ENCODE measurements at regions not wholly inside any gene's neighbourhood (a gene's known extent, or its start where the extent isn't known, plus 50 kb on each side); places are given as distances from the start of the nearest gene placed in this dataset.

DNA sequence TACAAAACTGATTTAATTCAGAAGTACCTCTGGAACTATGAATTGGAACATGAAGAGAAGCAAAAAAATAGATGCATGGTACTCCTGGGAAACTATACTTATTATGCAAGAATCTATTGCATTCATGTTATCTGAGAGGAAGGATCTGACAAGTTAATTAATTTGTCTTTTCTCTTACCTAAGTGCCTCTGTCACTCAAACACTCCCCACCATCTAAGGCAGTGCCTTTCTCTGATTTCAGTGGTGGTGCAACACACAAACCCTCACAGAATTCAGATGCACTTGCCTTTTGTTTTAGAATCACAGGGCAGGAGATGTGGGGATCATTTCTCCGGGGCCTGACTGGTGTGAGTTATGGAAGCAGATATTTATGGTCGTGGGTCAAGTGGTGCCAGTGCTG lies 52.5 kb upstream of the C9orf72 start:
- FAIRE-seq: no peak
- no peak for DNase-seq (ENCODE audit: insufficient read length, low spot score)

DNA sequence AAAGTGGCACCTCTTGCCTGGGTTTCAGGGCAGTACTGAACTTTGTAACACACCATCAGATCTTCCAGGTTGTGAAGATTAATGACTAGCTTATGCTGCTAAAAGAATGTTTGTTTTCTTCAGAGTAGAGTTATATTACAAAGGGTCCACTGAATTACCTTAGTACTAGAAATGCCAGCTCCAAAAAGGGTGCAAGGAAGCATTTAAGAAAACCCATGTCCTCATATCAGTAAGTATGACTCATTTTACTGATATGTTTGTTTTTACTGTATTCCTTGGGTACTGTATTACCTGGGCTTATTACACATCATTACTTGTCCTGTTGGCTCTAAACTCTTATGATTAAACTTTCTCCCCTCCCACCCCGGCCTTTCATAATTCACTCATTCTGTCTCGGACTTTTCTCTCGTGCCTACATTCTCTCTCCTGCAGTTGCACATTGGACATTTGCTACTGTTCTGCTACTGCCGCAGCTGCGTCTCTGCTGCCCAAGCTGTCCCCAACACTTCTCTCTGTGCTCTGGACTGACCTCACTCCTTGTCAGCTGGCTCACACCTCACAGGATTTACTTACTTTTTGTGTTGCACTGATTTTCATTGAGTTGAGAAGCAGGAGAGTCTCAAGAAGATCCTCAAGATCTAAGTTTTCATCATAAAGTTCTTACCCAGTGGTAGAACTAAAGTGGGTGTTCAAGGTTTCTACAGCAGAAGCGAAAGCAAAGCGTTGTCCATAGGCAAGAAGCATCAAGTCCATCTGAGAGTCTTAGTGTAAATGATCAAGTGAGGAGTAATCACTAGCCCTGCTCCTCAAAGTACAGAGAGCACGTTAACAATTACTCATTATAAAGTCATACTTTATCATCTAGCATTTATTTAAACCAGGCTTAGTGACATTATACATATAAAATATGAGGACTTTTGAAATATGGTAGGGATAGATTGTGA lies 53.2 kb upstream of the C9orf72 start:
- no peak for FAIRE-seq
- DNase-seq (ENCODE audit: insufficient read length, low spot score): no peak

- no peak for FAIRE-seq
- DNase-seq (ENCODE audit: insufficient read length, low spot score): no peak
These were observed 53.9 kb upstream of the C9orf72 start for GRCh38 chr9:27627188-27627564.

DNA sequence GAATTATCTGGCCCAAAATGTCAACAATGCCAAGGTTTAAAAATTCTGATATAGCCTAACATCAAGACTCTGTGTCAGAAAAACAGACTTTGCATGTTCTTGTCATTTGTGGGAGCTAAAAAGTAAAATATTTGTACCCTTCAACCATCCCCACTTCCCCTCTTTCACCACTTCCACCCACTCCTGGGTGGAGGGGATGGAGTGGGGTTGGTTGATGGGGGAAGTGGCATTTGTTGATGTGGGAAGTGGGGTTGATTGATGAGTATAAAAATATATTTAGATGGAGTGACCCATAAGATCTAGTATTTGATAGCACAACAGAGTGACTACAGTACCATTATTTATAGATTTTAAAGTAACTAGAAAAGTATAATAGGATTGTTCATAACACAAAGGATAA lies 55.0 kb upstream of the C9orf72 start:
- no peak for DNase-seq (ENCODE audit: insufficient read length, low spot score)
- no peak for FAIRE-seq

- FAIRE-seq: no peak
- DNase-seq (ENCODE audit: insufficient read length, low spot score): no peak
These were observed 56.1 kb upstream of the C9orf72 start for GRCh38 chr9:27629425-27629824.

- FAIRE-seq: no peak
- no peak for DNase-seq (ENCODE audit: insufficient read length, low spot score)
These were observed 59.0 kb upstream of the C9orf72 start for GRCh38 chr9:27632254-27632653.

- FAIRE-seq (no peak), DNase-seq (ENCODE audit: insufficient read length, low spot score) (no peak)
These were observed 60.5 kb upstream of the C9orf72 start for GRCh38 chr9:27633764-27634163.

DNA sequence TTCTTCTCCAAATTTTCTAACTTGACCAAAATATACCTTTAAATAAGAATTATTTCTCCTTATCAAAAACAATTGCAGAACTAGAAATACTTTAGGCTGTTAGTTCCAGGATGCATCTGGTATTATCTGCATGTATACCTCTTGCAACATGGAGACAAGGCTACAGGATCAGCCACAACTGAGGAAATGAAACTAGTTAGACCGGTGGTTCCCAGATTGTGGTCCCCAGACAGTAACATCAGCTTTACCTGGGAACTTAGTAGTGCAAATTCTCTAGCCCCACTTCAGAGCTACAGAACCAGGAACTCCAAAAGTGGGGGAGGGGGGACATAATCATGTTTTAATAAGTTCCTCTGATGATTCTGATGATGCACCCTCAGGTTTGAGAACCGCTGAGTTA lies 61.6 kb upstream of the C9orf72 start:
- FAIRE-seq (no peak), DNase-seq (ENCODE audit: insufficient read length, low spot score) (no peak)

DNA sequence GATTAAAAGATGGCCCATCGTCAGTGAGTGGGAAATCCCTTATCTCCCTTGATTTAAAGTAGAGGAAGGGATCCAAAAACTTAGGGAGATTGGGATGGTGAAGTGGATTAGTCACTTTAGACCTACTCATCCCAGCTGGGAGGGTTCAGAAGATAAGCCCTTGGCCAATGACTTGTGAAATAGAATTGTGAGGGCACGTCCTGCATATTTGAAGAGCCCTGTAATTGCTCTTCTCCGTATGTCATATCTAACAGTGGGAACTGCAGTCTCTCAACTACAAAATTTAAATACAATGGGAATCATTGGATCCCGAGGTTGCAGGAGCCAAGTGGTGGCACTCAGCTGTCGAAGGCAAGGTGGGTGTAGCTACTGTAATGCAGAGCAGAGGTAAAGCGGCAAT lies 65.4 kb upstream of the C9orf72 start:
- FAIRE-seq: no peak

GRCh38 chr9:27645161-27645840 lies 72.0 kb upstream of the C9orf72 start:
- FAIRE-seq (no peak), DNase-seq (ENCODE audit: insufficient read length, low spot score) (no peak)

More for the DNA sequence above, 65.4 kb upstream of the C9orf72 start:
- DNase-seq (ENCODE audit: insufficient read length, low spot score): no peak

DNA sequence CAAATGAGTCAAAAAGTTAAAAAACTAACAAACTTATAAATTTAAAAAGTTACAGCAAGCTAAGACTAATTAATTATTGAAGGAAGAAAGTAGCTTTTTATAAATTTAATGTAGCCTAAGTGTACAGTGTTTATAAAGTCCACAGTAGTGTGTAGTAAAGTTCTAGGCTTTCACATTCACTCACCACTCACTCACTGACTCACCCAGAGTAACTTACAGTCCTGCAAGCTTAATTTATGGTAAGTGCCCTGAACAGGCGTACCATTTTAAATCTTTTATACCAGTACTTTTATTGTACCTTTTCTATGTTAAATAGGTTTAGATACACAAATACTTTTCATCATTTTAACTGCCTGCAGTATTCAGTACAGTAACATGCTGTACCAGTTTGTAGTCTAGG lies 80.0 kb upstream of the C9orf72 start:
- FAIRE-seq (no peak), DNase-seq (ENCODE audit: insufficient read length, low spot score) (no peak)

GRCh38 chr9:27653957-27654356 lies 80.7 kb upstream of the C9orf72 start:
- no peak for DNase-seq (ENCODE audit: insufficient read length, low spot score)
- no peak for FAIRE-seq

DNA sequence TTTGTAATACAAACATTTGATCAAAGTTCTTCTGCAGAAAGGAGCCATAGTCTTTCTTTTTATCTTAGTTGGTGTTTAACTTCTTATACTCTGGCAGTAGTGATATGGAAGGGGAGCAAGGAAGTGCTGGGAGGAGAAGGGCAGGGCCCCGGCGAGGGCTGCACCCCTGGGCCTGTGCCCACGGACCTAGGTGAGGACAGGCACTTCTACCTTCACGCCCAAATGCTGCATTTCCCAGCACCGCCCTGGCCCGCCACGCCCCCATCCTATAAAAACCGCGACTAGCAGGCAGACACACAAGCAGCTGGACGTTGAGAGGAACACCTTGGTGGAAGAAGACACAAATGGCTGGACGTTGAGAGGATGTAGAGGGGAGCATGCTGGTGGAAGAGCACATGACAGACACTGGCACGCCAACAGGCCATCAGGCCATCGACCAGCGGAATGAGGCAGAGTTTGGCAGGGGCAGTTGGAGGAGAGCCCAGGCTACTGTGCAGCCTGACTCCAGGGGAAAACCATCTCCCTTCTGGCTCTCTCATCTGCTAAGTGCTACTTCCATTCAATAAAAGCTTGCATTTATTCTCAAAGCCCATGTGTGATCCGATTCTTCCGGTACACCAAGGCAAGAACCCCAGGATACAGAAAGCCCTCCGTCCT lies 81.5 kb upstream of the C9orf72 start:
- no peak for DNase-seq (ENCODE audit: insufficient read length, low spot score)
- no peak for FAIRE-seq

DNA sequence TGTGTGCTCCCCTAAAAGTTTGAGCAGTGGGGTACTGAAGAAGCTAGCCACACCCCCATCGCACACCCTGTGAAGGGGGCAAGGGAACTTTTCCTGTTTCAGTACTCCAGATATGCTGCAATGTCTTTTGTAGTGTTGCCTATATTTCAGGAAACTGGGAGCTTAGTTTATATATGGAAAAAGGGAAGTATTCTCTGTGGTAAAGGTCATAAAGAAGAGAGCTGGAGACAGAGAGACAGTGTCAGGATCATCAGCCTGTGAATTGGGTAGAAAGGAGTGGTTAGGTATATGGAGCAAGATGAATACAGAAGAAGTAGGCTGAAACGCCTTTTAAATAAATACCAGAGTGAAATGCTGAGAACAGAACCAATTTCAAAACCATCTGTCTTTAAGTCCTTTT lies 82.2 kb upstream of the C9orf72 start:
- FAIRE-seq: no peak
- no peak for DNase-seq (ENCODE audit: insufficient read length, low spot score)

- no peak for DNase-seq (ENCODE audit: insufficient read length, low spot score)
- FAIRE-seq: no peak
These were observed 85.7 kb upstream of the C9orf72 start for GRCh38 chr9:27659001-27659400.

GRCh38 chr9:27659571-27659970 lies 86.3 kb upstream of the C9orf72 start:
- DNase-seq (ENCODE audit: insufficient read length, low spot score) (no peak), FAIRE-seq (no peak)

GRCh38 chr9:27660148-27660547 lies 86.9 kb upstream of the C9orf72 start:
- FAIRE-seq (no peak), DNase-seq (ENCODE audit: insufficient read length, low spot score) (no peak)

DNA sequence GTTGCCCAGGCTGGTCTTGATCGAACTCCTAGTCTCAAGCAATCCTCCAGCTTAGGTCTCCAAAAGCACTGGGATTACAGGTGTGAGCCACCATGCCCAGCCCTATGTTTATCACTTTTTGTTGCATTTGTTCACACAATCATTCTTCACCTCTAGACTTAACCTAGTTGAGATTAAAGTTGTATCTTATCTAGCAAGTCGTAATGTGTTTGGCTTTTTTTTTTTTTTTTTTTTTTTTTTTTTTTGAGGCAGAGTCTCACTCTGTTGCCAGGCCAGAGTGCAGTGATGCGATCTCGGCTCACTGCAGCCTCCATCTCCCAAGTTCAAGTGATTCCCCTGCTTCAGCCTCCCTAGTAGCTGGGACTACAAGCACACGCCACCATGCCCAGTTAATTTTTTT lies 90.2 kb upstream of the C9orf72 start:
- FAIRE-seq: no peak
- no peak for DNase-seq (ENCODE audit: insufficient read length, low spot score)

DNA sequence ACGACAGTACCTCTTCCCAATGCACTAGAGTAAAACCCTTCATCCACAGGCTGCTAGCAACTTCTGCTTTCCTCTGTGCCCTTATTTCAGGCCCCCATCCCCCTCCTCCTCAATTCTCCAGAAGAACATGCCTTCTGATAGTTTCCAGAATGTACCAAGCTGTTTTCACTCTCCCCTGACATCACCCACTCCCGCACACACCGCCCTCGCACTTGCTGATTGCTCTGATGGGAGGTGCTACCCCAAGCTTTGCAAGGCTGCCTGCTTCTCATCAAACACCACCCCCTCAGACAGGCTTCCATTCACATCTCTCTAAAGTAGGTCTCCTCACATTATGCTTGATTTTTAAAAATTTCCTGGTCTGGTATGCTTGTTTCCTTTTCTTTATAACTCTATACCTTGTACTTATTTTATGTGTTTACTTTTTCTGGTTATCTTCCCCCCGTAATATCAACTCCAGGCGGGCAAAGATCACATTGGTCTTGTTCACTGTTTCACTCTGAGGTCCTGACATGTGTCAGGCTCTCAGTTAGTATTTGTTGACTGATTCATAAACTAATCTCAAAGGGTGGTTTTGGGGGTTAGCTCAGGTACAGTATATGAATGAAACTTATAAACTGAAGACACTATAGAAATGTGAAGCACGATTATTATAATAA lies 91.0 kb upstream of the C9orf72 start:
- DNase-seq (ENCODE audit: insufficient read length, low spot score) (no peak), FAIRE-seq (no peak)

DNA sequence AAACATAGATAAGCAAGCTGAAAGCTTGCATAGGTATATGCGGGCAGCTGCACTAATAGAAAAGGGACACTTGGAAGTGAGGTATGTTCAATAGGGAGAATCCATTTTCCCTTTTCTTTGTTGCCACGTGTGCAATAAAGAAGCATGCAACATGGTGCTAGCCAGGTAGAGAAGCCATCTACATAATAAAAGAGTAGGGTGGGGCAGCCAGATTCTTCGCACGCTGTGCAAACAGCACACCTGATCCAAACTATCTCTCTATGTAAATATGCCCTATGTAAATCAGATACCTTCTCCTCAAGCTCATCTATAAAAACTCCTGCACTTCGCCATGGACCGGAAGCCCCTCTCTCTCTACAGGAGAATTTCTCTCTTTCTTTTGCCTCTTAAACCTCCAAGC lies 91.9 kb upstream of the C9orf72 start:
- FAIRE-seq (no peak), DNase-seq (ENCODE audit: insufficient read length, low spot score) (no peak)

DNA sequence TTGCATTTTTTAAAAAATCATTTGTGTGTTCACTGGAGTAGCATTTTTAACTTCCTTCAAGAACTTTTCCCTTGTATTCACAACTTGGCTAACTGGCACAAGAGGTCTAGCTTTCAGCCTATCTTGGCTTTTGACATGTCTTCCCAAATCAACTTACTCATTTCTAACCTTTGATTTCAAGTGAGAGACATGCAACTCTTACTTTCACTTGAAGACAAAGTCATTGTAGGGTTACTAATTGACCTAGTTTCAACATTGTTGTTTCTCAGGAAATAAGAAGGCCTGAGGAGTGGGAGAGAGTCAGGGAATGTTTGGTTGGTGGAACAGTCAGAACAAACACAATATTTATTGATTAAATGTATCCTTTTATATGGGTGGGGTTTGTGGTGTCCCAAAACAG lies 95.0 kb upstream of the C9orf72 start:
- FAIRE-seq (no peak), DNase-seq (ENCODE audit: insufficient read length, low spot score) (no peak)
